ENCODE measurements at regions not wholly inside any gene's neighbourhood (a gene's known extent, or its start where the extent isn't known, plus 50 kb on each side); places are given as distances from the start of the nearest gene placed in this dataset.

- WGBS, 3 donors = 89 to 92% (median 90%) methylated on average over 5 of the region's 5 CpGs
- DNase-seq = no peak
- no peaks in the 10 kb centered on the region for H3K27me3 ChIP-seq
- no peak overlapping the region for H3K27ac ChIP-seq
- no peaks in the 10 kb centered on the region for H3K9me3 ChIP-seq
- no peak overlapping the region for H3K4me3 ChIP-seq
- no peaks in the 10 kb centered on the region for H3K36me3 ChIP-seq
- intact Hi-C loops (cut with DNase I) = no loop called here
- TF ChIP-seq POLR2A (IDR thresholded peaks at IDR 0.05) = no peak
- TF ChIP-seq CTCF (IDR thresholded peaks at IDR 0.05) = no peak
- no peak for TF ChIP-seq EP300 (IDR thresholded peaks at IDR 0.05)
- no peaks in the 10 kb centered on the region for H3K4me1 ChIP-seq (ENCODE audit: insufficient read depth)
Measured at GRCh38 chr17:27217631-27218030, 76.3 kb upstream of the WSB1 start.

- intact Hi-C loops (cut with DNase I) = no loop called here
- no peaks in the 10 kb centered on the region for H3K9me3 ChIP-seq
- H3K27ac ChIP-seq = no peak overlapping the region
- no peak for DNase-seq
- no peaks in the 10 kb centered on the region for H3K27me3 ChIP-seq
- no peak overlapping the region for H3K4me3 ChIP-seq
- H3K4me1 ChIP-seq (ENCODE audit: insufficient read depth) = no peaks in the 10 kb centered on the region
- no peaks in the 10 kb centered on the region for H3K36me3 ChIP-seq
- WGBS, 3 donors = 63 to 75% (median 65%) methylated on average over 3 of the region's 3 CpGs
- TF ChIP-seq CTCF (IDR thresholded peaks at IDR 0.05) = no peak
- TF ChIP-seq EP300 (IDR thresholded peaks at IDR 0.05) = no peak
- no peak for TF ChIP-seq POLR2A (IDR thresholded peaks at IDR 0.05)
Measured at GRCh38 chr17:27218041-27218440, 75.9 kb upstream of the WSB1 start.

GRCh38 chr17:27218719-27219488, 75.0 kb upstream of the WSB1 start:
- DNase-seq = no peak
- Histone ChIP-seq H3K9me3 (no peaks in the 10 kb centered on the region), H3K27ac (no peak overlapping the region), H3K36me3 (no peaks in the 10 kb centered on the region), H3K4me1 (ENCODE audit: insufficient read depth) (no peaks in the 10 kb centered on the region), H3K27me3 (no peaks in the 10 kb centered on the region), H3K4me3 (no peak overlapping the region)
- intact Hi-C loops (cut with DNase I) = no loop called here
- 82 to 84% (median 83%) methylated on average over 6 of the region's 6 CpGs for WGBS, 3 donors
- TF ChIP-seq CTCF (IDR thresholded peaks at IDR 0.05) = no peak
- no peak for TF ChIP-seq EP300 (IDR thresholded peaks at IDR 0.05)
- no peak for TF ChIP-seq POLR2A (IDR thresholded peaks at IDR 0.05)

- intact Hi-C loops (cut with DNase I) = no loop called here
- no peaks in the 10 kb centered on the region for H3K4me1 ChIP-seq (ENCODE audit: insufficient read depth)
- no peak overlapping the region for H3K4me3 ChIP-seq
- no peaks in the 10 kb centered on the region for H3K36me3 ChIP-seq
- no peak overlapping the region for H3K27ac ChIP-seq
- WGBS, 3 donors = 82 to 100% (median 88%) methylated on average over 1 of the region's 1 CpG
- H3K9me3 ChIP-seq = no peaks in the 10 kb centered on the region
- H3K27me3 ChIP-seq = no peaks in the 10 kb centered on the region
- DNase-seq = no peak
- TF ChIP-seq CTCF (IDR thresholded peaks at IDR 0.05) (no peak), EP300 (IDR thresholded peaks at IDR 0.05) (no peak)
Measured at GRCh38 chr17:27222515-27222914, 71.4 kb upstream of the WSB1 start.

Measured in ovary (tissue), 7 donors.